HG02885 (cell line): ENCODE measurements at regions not wholly inside any gene's neighbourhood (a gene's known extent, or its start where the extent isn't known, plus 50 kb on each side); places are given as distances from the start of the nearest gene placed in this dataset.
"Not testable (repeated sequence)": the region's sequence is repeated elsewhere in the genome, so short reads cannot be mapped to it uniquely, and the experiment has no call there.

Experiments used
- ATAC-seq: cut with Tn5 transposase; IDR thresholded peaks from one replicate; pipeline ENCODE4 v1.9.1; 2021; ENCODE audit warnings: mild to moderate bottlenecking; ENCODE audit not compliant: unreplicated experiment, poor library complexity

DNA sequence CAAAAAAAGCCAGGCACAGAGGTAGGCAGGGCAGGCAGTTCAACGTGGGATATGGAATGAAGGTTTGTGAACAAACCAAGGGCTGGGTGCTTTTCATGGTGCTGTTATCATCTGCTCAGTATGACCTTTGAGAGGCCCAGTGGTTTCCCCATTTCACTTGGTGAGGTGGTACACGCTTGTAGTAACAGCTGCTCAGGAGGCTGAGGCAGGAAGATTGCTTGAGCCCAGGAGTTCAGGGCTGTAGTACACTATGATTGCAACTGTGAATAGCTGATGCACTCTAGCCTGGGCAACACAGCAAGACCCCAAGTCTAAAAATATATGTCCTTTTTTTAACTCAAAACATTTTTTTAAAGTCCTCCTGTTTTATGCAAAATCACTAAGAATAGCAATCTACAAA lies 174.8 kb downstream of the ENC1 start:
- no peak for ATAC-seq

- ATAC-seq, result no peak
These were observed 175.9 kb downstream of the ENC1 start for GRCh38 chr5:74464512-74465209.

DNA sequence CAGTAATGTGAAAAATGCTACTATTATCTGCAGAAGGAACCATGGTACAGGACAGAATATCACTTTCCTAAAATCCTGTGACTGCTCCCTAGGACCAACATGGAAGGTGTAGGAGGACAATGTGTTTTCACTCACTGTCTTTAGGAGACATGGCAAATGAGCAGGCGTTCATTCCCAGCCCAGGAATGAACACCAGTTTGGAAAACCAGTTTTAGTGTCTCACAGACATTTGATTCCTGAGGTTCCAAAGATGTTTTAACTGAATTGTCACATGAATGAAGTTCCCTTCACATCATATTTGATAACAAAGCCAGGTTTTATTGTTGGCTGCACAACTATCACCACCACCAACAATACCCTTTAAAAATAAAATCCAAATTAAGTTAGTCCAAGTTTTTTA lies 178.2 kb downstream of the ENC1 start:
- ATAC-seq, result no peak

DNA sequence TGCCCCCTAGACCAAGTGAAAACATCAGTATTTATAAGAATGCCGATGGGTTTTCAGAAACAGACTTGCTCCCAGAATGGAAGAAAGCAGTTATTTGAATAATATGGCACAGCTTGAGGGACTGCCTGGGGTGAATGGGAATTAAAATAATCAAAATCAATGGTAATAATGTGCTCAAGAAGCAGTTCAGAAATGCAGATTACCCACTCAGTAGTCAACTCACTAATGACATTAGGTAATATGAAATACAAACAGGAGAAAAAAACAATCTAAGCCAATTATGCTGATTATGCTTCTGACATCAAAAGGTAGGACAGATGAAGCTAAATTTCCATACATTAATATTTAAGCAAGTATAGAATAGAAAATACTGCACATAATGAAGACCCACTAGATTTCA lies 179.3 kb downstream of the ENC1 start:
- ATAC-seq, result no peak

DNA sequence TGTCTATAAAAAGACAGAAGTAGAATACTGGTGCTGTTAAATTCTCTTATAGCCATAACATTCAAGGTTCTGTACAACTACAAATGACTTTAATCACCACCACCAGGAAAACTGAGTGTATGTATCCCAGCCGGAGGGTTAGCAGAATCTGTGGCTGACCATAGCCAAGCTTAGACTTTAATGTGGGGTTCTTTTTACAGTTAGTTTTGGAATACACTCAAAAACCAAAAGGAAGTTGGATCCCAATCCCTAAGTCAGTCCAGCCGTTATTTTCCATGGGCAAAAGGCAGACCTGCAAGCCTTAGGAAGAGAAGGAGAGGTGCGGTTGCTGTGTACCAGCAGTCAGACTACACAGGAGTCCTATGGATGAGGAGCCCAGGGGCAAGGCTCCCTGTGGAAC lies 179.8 kb downstream of the ENC1 start:
- no peak for ATAC-seq

- no peak for ATAC-seq
These were observed 180.5 kb downstream of the ENC1 start for GRCh38 chr5:74459984-74460383.

DNA sequence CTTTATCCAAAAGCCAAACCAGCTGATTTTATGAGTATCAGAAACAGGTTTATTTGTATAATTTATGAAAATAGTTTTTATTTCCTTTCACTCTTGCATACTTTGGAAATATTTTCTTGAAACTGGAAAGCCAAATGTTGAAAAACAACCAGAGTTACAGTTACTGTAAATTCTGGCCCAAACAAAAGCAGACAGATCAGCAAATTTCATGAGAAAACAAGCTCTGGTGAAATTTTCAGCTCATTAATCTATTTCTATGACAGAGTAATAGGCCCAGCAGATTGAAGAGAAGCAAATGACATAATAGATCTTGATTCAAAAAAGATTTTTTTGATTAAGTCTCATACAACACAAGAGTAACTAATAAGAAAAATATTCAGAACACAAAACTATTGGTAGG lies 182.7 kb downstream of the ENC1 start:
- no peak for ATAC-seq

GRCh38 chr5:74454263-74455030 lies 186.1 kb downstream of the ENC1 start:
- ATAC-seq, result no peak

DNA sequence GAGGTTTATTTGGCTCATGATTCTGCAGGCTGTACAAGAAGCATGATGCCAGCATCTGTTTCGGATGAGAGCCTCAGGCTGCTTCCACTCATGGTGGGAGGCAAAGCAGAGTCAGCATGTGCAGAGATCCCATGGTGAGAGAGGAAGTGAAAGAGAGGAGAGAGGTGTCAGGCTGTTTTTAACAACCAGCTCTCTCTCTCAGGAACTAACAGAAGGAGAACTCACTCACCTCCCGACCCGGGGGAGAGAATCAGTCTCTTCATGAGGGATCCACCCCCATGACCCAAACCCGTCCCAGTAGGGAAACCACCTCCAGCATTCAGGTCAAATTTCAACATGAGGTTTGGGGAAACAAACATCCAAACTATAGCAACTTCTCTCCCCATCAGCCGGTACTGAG lies 187.7 kb downstream of the ENC1 start:
- ATAC-seq, result no peak

DNA sequence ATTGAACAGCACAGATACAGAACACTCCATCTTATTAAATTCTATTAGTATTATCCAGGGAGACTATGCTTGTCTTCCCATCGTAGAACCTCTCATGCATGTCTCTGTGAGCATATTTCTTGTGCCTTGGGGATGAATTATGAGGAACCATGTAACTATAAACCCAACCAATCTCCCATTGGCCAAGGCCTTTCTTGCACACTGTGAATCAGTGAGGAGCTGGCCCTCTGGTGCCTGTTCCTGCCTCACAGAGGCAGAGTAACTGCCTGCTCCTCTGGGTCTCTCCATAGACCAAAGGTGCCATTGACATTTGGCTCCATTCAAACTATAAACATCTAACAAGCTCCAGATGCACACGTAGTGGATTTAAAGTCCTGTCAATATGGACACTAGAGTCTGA lies 190.4 kb downstream of the ENC1 start:
- no peak for ATAC-seq

- no peak for ATAC-seq
These were observed 193.7 kb downstream of the ENC1 start for GRCh38 chr5:74446725-74447241.

- no peak for ATAC-seq
These were observed 198.1 kb downstream of the ENC1 start for GRCh38 chr5:74442466-74442865.

DNA sequence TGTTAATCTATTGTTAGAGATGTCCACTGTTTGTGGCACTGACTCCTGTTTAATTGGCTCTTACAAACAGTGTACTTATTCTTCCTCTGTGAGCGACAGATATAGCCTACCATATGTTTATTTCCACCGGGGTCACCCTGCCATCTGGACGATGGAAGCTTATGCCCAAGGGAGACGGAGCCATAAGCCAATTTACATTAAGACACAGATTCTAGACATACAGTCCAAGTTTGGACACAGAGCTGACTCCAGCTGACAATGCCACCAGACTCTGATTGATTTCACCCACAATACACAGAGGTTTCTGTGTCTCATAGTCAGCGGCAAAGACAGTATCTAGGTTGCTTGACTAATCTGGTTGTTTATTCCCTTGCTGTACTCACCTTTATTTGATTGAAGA lies 198.9 kb downstream of the ENC1 start:
- ATAC-seq, result no peak

DNA sequence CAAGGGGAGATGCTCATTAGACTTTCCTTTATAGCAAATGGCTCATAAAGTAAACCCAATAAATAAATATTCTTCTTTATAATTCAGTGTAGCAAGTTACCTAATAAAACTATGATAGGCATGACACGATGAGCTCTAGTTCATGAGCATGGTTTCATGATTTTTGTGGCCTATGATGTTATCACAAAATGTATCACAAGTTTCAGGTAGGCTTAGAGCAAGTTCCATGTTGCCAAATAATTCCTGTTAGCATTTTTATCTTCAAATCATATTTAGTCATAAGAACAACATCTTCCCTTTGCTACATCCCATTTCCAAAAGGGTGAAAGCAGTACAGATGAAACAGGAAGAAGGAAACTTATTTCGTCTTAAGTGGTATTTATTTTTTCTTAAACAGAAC lies 200.2 kb downstream of the ENC1 start:
- ATAC-seq, result no peak

DNA sequence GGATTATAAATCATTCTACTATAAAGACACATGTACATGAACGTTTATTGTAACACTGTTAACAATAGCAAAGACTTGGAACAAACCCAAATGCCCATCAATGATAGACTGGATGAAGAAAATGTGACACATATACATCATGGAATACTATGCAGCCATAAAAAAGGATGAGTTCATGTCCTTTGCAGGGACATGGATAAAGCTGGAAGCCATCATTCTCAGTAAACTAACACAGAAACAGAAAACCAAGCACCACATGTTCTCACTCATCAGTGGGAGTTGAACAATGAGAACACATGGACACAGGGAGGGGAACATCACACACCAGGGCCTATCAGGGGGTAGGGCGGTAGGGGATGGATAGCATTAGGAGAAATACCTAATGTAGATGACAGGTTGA lies 202.7 kb downstream of the ENC1 start:
- ATAC-seq, result not testable (repeated sequence)

DNA sequence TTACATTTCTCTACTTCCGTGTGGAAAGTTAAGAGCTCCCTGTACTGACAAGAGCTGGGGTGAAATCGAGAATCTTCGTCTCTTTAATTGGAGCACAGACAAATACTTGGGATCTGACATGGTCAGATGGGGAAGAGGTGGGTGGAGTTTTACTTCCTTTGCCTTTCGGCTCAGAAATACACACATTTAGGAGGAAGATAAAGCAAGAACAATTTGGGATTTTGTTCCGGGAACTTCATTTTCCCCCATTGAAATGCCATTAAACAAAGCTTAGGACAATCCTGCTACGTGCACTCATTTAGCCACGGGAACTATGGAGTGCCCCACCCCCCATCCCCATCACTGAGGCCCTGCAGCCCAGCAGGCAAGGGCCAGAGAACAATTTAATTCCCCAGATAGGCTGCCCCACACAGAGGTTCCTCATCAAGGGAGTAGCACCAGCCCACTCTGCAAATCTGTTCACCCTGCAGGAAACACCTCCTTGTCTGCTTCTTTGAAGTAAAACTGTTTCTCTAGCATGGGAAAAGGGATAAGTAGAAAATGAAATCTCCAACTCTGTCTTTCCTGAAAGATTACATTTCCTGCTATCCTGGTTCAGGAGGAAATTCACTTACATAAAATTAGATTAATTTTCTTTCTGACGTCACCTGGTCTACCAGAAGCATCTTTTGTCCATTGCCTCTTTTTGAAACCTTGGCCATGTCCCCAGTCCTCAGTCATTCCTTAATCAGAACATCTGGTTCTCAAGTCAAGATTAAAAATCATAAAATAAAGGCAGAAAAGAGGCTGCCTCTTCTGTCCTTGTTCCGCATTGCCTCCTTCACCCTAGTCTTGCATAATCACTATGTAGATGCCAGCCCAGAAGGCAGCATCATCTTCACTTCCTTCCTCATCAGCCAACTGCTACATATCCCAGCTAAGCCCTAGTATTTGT lies 206.4 kb downstream of the ENC1 start:
- no peak for ATAC-seq

DNA sequence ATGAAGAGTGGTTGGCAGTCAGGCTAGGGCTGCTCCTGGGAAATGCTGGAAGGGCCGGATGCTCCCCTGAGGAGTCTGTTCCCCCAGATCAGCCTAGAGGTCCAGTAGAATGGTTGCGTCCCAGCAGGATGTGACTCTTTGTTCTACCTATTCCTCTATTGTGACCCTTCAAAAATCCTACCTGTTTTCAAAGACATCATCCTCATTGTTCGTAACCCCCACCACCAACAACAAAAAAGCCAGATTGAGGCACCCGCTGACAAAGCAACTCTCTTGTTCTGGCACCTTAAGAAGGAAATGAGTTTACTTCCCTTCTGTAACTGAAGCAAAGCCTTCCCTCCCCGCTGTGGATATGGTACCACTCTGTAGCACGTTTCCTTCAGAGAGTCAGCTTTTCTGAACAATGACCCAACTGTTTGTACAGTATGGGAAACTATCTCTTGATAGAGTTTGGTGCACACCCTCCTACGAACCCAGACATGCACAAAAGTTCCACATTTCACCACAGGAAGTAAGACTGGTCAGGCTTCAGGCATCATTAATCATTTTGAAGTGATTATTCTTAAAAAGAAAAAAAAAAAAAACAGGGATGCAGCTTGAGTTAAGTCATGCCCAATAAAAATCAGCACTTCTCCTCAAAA lies 207.2 kb downstream of the ENC1 start:
- no peak for ATAC-seq

DNA sequence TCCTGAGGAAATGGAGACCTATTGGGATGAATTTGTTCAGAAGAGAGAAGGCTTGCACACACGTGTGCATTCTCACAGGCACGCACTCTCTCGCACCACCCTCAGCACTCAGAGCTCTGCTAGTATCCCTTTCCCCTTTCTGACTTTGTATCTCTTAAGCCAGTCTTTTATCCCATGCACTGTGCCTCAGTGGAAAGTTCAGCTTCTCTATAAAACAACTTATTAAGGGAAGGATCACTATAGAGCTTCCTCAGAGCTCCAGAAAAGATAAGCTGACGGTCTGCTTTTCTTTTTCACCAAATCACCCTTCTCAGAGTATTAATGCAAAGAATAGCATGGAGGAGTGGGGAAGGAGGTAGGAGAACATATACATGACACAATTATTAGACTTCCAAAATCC lies 207.8 kb downstream of the ENC1 start:
- ATAC-seq, result no peak

DNA sequence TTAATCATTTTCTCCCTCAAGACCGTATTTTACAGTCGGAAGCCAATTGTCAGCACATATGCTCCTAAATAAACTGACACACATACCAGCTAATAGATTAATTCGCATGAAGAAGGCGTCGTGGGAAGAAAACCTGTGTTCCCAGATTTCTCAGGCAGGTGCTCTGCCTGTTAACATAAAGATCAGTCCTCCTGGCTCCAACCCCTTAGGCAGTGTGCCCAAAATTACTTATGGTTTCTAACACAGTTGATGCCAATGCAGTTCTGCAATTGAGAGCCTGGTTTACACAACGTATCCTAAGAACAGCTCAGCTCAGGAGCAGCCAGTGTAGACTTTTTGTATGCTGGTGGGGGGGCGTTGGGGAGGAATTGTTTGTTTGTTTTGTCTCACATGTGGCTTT lies 208.3 kb downstream of the ENC1 start:
- no peak for ATAC-seq

DNA sequence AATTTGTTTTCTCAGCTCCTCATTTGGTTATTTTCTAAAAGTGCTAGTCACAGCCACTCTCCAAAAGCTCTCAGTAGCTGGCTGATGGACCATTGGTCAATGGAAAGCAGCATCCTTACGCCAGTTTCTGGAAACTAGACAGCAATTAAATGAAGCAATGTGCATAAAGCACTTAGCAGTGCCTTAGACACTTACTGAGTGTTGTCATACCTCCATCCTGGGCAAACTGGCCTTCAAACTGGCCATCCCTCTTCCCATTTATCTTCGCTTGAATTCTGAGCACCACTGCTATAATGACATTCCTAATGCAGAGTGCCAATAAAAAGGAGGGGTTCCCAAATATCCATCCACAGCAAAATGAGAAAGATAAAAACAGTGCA lies 209.2 kb downstream of the ENC1 start:
- no peak for ATAC-seq
